Keratinocyte (primary cell): ENCODE measurements at regions not wholly inside any gene's neighbourhood (a gene's known extent, or its start where the extent isn't known, plus 50 kb on each side); places are given as distances from the start of the nearest gene placed in this dataset.

Source experiments
- EZH2 ChIP-seq: IDR thresholded peaks from one replicate; pipeline ENCODE4 v1.6.1; 2012; ENCODE audit warnings: inconsistent platforms, mild to moderate bottlenecking, low read length, moderate library complexity
- TF ChIP-seq, protein P1 (sequence below), 3 experiments: IDR thresholded peaks in 1 of 3; conservative IDR thresholded peaks in 1 of 3; optimal IDR thresholded peaks in 1 of 3; 2 replicates in 2 of 3; 3 replicates in 1 of 3; pipeline versions ENCODE3 to v1.5.1; 2011; ENCODE audit warnings: low read length in 3 of 3, mild to moderate bottlenecking in 3 of 3, moderate library complexity in 2 of 3, control low read depth in 1 of 3, inconsistent platforms in 1 of 3; ENCODE audit not compliant: insufficient read depth in 2 of 3; ENCODE audit errors: extremely low read depth in 1 of 3

GRCh38 chr6:15077961-15078360 is 167.9 kb upstream of the JARID2 start:
- TF ChIP-seq, protein P1, sequence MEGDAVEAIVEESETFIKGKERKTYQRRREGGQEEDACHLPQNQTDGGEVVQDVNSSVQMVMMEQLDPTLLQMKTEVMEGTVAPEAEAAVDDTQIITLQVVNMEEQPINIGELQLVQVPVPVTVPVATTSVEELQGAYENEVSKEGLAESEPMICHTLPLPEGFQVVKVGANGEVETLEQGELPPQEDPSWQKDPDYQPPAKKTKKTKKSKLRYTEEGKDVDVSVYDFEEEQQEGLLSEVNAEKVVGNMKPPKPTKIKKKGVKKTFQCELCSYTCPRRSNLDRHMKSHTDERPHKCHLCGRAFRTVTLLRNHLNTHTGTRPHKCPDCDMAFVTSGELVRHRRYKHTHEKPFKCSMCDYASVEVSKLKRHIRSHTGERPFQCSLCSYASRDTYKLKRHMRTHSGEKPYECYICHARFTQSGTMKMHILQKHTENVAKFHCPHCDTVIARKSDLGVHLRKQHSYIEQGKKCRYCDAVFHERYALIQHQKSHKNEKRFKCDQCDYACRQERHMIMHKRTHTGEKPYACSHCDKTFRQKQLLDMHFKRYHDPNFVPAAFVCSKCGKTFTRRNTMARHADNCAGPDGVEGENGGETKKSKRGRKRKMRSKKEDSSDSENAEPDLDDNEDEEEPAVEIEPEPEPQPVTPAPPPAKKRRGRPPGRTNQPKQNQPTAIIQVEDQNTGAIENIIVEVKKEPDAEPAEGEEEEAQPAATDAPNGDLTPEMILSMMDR (optimal IDR thresholded peaks at IDR 0.05 in 1 of 3, IDR thresholded peaks at IDR 0.05 in 1 of 3, conservative IDR thresholded peaks at IDR 0.05 in 1 of 3; ENCODE audit: extremely low read depth in 1 of 3, insufficient read depth in 2 of 3, low read length in 3 of 3), result no peak
- no peak for TF ChIP-seq EZH2
